ENCODE measurements at regions not wholly inside any gene's neighbourhood (a gene's known extent, or its start where the extent isn't known, plus 50 kb on each side); places are given as distances from the start of the nearest gene placed in this dataset.
"Not testable (repeated sequence)": the region's sequence is repeated elsewhere in the genome, so short reads cannot be mapped to it uniquely, and the experiment has no call there.

DNA sequence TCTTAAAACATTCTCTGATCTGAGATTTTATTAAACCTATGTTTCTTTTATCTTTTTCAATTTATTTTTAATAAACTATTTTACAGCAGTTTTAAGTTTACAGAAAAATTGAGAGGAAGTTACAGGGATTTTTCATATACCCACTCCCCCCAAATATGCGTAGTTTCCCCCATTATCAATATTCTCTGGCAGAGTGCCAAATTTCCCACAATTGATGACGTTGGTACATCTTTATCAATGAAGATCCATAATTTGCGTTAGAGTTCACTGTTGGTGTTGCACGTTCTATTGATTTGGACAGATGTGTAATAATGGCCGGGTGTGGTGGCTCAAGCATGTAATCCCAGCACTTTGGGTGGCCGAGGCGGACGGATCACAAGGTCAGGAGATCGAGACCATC is 1063.0 kb upstream of the ATXN8OS start:
- DNase-seq (ENCODE audit: low read depth) = no peak
- H3K4me3 ChIP-seq (replicated peaks; ENCODE audit: low read depth, low read length) = no peak overlapping the region
- TF ChIP-seq, protein P1, sequence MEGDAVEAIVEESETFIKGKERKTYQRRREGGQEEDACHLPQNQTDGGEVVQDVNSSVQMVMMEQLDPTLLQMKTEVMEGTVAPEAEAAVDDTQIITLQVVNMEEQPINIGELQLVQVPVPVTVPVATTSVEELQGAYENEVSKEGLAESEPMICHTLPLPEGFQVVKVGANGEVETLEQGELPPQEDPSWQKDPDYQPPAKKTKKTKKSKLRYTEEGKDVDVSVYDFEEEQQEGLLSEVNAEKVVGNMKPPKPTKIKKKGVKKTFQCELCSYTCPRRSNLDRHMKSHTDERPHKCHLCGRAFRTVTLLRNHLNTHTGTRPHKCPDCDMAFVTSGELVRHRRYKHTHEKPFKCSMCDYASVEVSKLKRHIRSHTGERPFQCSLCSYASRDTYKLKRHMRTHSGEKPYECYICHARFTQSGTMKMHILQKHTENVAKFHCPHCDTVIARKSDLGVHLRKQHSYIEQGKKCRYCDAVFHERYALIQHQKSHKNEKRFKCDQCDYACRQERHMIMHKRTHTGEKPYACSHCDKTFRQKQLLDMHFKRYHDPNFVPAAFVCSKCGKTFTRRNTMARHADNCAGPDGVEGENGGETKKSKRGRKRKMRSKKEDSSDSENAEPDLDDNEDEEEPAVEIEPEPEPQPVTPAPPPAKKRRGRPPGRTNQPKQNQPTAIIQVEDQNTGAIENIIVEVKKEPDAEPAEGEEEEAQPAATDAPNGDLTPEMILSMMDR (IDR thresholded peaks at IDR 0.05; ENCODE audit: low read length, missing control alignments) = no peak

DNA sequence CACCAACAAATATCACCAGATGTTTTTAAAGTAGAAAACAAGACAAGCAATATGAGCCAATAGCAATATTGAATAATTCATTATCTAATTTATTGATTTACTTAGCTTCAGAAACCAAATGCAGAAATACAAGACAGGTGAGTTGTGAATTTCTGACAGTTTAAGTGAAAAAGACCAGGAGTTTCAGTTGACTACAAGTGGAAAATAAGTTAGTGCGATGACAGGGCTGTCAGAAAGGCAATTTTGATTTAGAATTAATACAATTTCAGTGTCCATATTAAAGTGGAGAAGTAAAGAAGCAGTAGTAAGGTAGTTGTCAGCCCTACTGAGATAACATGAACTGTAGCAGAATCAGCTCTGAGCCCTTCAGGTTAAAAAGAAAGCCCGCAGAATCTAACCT is 1066.7 kb upstream of the ATXN8OS start:
- DNase-seq (ENCODE audit: low read depth) = no peak
- no peak overlapping the region for H3K4me3 ChIP-seq (replicated peaks; ENCODE audit: low read depth, low read length)
- TF ChIP-seq, protein P1 (IDR thresholded peaks at IDR 0.05; ENCODE audit: low read length, missing control alignments) = no peak

DNA sequence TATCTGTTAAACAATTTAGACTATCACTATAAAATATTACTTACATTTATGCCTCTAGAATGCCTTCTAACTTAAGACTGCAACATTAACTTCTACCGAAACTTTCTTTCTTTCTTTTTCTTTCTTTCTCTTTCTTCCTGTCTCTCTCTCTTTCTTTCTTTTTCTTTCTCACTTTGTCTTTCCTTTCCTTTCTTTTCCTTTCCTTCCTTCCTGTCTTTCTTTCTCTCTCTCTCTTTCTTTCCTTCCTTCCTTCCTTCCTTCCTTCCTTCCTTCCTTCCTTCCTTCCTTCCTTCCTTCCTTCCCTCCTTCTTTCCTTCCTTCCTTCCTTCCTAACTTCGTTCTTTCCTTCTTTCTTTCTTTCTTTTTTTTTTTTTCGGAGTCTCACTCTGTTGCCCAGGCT is 1071.9 kb upstream of the ATXN8OS start:
- H3K4me3 ChIP-seq (replicated peaks; ENCODE audit: low read depth, low read length) = no peak overlapping the region
- DNase-seq (ENCODE audit: low read depth) = no peak
- TF ChIP-seq, protein P1 (IDR thresholded peaks at IDR 0.05; ENCODE audit: low read length, missing control alignments) = no peak

DNA sequence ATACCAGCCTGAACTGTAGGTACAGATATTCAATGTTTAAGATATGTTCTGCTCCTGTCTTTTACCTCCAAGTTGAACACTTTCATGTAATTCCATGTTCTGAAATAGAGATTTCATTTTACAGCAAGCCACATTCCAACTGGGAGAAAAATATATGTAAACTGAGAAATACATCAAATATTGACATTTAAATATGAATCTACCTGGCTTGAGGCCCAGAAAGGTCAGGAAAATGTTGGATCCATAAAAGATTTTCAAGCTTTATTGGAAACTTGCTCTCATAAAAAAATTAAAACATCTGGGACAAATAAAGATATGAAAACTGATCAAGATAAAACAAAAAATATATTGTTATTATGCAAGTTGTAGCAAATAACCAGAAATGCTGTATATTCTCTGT is 1078.7 kb upstream of the ATXN8OS start:
- TF ChIP-seq, protein P1 (IDR thresholded peaks at IDR 0.05; ENCODE audit: low read length, missing control alignments) = no peak
- no peak overlapping the region for H3K4me3 ChIP-seq (replicated peaks; ENCODE audit: low read depth, low read length)
- no peak for DNase-seq (ENCODE audit: low read depth)

DNA sequence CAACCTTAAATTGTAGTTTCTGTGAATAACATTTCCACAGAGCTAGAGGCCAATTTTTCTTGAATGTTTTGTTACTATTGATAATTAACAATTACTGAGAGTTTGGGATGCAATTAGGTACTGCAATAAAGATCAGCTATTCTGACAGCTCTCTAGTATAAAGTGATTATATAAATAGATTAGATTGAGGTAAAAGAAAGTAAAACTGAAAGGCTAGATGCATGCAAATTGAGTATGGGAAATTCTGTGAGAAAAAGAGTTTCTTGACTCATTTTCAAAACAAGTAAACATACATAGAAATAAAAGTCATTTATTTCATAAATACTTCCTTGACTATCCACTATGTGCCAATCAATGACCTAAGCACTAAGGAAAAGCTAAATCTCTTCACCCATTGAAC is 1087.5 kb upstream of the ATXN8OS start:
- no peak for DNase-seq (ENCODE audit: low read depth)
- TF ChIP-seq, protein P1 (IDR thresholded peaks at IDR 0.05; ENCODE audit: low read length, missing control alignments) = no peak
- no peak overlapping the region for H3K4me3 ChIP-seq (replicated peaks; ENCODE audit: low read depth, low read length)

DNA sequence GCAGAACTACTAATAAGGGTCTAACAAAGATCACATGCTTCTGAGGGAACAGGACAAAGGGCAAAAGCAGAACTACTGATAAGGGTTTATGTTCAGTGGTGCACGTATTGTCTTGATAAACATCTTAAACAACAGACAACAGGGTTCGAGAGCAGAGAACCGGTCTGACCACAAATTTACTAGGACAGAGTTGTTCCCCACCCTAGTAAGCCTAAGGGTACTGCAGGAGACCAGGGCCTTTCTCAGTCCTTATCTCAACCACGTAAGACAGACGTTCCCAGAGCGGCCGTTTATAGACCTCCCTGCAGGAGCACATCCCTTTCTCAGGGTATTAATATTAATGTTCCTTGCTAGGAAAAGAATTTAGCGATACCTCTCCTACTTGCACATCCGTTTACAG is 1089.5 kb upstream of the ATXN8OS start:
- not testable (repeated sequence) for H3K4me3 ChIP-seq (replicated peaks; ENCODE audit: low read depth, low read length); DNase-seq (ENCODE audit: low read depth)

DNA sequence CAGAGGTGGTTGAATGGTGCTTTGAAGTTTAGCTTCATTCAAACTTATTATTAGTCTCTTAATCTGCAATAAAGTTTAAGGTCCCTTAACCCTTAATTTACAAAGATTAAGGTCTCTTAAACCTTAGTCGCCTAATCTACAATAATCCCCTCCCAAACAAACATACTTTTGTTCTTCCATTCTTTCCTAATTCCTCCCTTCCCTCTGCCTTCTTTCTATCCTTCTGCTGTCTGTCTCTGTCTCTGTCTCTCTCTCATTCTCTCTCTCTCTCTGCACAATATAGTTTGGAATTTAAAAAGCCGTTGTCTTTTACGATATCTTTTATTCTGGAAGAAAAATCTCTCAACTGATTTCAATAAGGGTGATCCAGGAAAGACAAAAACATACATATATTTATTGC is 1096.8 kb upstream of the ATXN8OS start:
- TF ChIP-seq, protein P1 (IDR thresholded peaks at IDR 0.05; ENCODE audit: low read length, missing control alignments) = no peak
- DNase-seq (ENCODE audit: low read depth) = no peak
- H3K4me3 ChIP-seq (replicated peaks; ENCODE audit: low read depth, low read length) = no peak overlapping the region

DNA sequence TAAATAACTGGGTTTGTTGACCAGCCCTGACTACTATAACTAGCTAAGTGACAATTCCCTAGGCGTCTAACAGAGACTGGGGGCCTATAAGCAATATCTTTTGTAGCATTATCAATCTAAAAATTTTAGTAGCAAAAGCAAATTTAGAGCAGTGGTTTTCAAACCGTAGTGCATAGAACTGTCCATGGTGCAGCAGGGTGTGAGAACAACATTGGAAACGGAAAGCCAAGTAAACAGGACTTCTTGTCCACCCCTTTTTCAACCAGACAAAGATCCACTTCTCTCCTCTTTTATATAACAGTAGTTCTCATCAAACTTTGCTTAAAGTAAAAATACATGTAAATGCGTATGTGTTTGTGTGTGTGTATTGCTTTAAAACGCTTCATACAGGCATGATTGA is 1099.1 kb upstream of the ATXN8OS start:
- TF ChIP-seq, protein P1 (IDR thresholded peaks at IDR 0.05; ENCODE audit: low read length, missing control alignments) = no peak
- H3K4me3 ChIP-seq (replicated peaks; ENCODE audit: low read depth, low read length) = no peak overlapping the region
- DNase-seq (ENCODE audit: low read depth) = no peak
